Neuronal stem cell (in vitro differentiated cells): ENCODE measurements at regions not wholly inside any gene's neighbourhood (a gene's known extent, or its start where the extent isn't known, plus 50 kb on each side); places are given as distances from the start of the nearest gene placed in this dataset.
A peak's percentile ranks its signal among the peaks of the same experiment; 100 is the strongest.

Experiments used
- DNase-seq: peaks from one replicate; pipeline ENCODE4 v3.0.0-alpha.2; 2013; ENCODE audit warnings: low spot score
- H2AFZ ChIP-seq: one replicate; pipeline ENCODE4 v1.6.1; 2013; ENCODE audit warnings: mild to moderate bottlenecking, low read length, inconsistent platforms
- H2AK5ac ChIP-seq: 2 replicates; pipeline ENCODE4 v1.6.1; 2013; ENCODE audit warnings: low read depth, mild to moderate bottlenecking, inconsistent platforms, low read length, moderate library complexity, mixed read lengths
- H2BK120ac ChIP-seq: 2 replicates; pipeline ENCODE4 v1.6.1; 2013; ENCODE audit warnings: low read depth, mild to moderate bottlenecking, inconsistent platforms, low read length, moderate library complexity, mixed read lengths
- H2BK12ac ChIP-seq: one replicate; pipeline ENCODE4 v1.6.1; 2013; ENCODE audit warnings: low read length, inconsistent platforms
- H2BK15ac ChIP-seq: 2 replicates; pipeline ENCODE4 v1.6.1; 2013; ENCODE audit warnings: mild to moderate bottlenecking, low read length, inconsistent platforms, mixed read lengths
- H2BK5ac ChIP-seq: one replicate; pipeline ENCODE4 v1.6.1; 2013; ENCODE audit warnings: inconsistent platforms, mild to moderate bottlenecking, low read length, moderate library complexity
- H3K14ac ChIP-seq: one replicate; pipeline ENCODE4 v1.6.1; 2013; ENCODE audit warnings: low read length, inconsistent platforms
- H3K18ac ChIP-seq: 2 replicates; pipeline ENCODE4 v1.6.1; 2013; ENCODE audit warnings: low read length, inconsistent platforms
- H3K23ac ChIP-seq: 2 replicates; pipeline ENCODE4 v1.6.1; 2013; ENCODE audit warnings: low read depth, mild to moderate bottlenecking, mixed read lengths, low read length, inconsistent platforms; ENCODE audit not compliant: poor library complexity
- H3K27ac ChIP-seq: replicated peaks from 3 replicates; pipeline ENCODE4 v1.5.1; 2013; ENCODE audit warnings: low read length, inconsistent platforms
- H3K27me3 ChIP-seq, 3 experiments: 2 replicates each; pipeline ENCODE4 v1.6.1; 2013; ENCODE audit warnings: low read length in 3 of 3, mild to moderate bottlenecking in 2 of 3, inconsistent platforms in 1 of 3, low read depth in 1 of 3, mixed read lengths in 1 of 3, moderate library complexity in 1 of 3; ENCODE audit not compliant: control insufficient read depth in 3 of 3, insufficient read depth in 3 of 3
- H3K36me3 ChIP-seq, 2 donors: replicated peaks in 1 of 2; 2 replicates each; pipeline ENCODE4 v1.6.1; 2013; ENCODE audit warnings: low read length in 2 of 2; ENCODE audit not compliant: control insufficient read depth in 2 of 2, insufficient read depth in 2 of 2
- H3K4ac ChIP-seq: 2 replicates; pipeline ENCODE4 v1.6.1; 2013; ENCODE audit warnings: inconsistent platforms, mild to moderate bottlenecking, low read length, moderate library complexity
- H3K4me1 ChIP-seq, 2 donors: 1 replicate in 1 of 2; 2 replicates in 1 of 2; pipeline ENCODE4 v1.6.1; 2013; ENCODE audit warnings: low read length in 2 of 2, low read depth in 1 of 2; ENCODE audit not compliant: control insufficient read depth in 2 of 2, insufficient read depth in 1 of 2
- H3K4me2 ChIP-seq: one replicate; pipeline ENCODE4 v1.6.1; 2013; ENCODE audit warnings: mild to moderate bottlenecking, low read length, inconsistent platforms; ENCODE audit not compliant: insufficient read depth, poor library complexity, severe bottlenecking
- H3K4me3 ChIP-seq, 2 donors: 2 replicates each; pipeline ENCODE4 v1.5.1; 2013; ENCODE audit warnings: low read length in 2 of 2, mild to moderate bottlenecking in 2 of 2, inconsistent platforms in 1 of 2, moderate library complexity in 1 of 2
- H3K79me1 ChIP-seq: one replicate; pipeline ENCODE4 v1.6.1; 2013; ENCODE audit warnings: low read depth, mild to moderate bottlenecking, inconsistent platforms, low read length, moderate library complexity
- H3K9ac ChIP-seq: one replicate; pipeline ENCODE4 v1.6.1; 2013; ENCODE audit warnings: mild to moderate bottlenecking, low read depth, low read length, inconsistent platforms; ENCODE audit not compliant: poor library complexity
- H3K9me3 ChIP-seq, 2 donors: replicated peaks in 1 of 2; 2 replicates each; pipeline versions ENCODE3 to v1.6.1; 2013; ENCODE audit warnings: low read length in 2 of 2, mild to moderate bottlenecking in 2 of 2, inconsistent platforms in 1 of 2, low read depth in 1 of 2, mixed read lengths in 1 of 2, moderate library complexity in 1 of 2; ENCODE audit not compliant: control insufficient read depth in 2 of 2, insufficient read depth in 1 of 2
- H4K8ac ChIP-seq: one replicate; pipeline ENCODE4 v1.6.1; 2013; ENCODE audit warnings: low read depth, mild to moderate bottlenecking, inconsistent platforms, low read length, moderate library complexity
- H4K91ac ChIP-seq: one replicate; pipeline ENCODE4 v1.6.1; 2013; ENCODE audit warnings: low read length, low read depth, mild to moderate bottlenecking, inconsistent platforms; ENCODE audit not compliant: poor library complexity
- WGBS, 2 donors: extraction: QIAGEN DNeasy Blood & Tissue Kit; methylation state at CpG; one replicate each; pipeline ENCODE4 v1.1.7; 2013; ENCODE audit warnings: missing lambda C conversion rate in 2 of 2, mixed read lengths in 1 of 2; ENCODE audit not compliant: insufficient read length in 2 of 2, insufficient replicate concordance in 1 of 2; ENCODE audit errors: extremely low coverage in 2 of 2; 5-methylcytosine and 5-hydroxymethylcytosine counted together

DNA sequence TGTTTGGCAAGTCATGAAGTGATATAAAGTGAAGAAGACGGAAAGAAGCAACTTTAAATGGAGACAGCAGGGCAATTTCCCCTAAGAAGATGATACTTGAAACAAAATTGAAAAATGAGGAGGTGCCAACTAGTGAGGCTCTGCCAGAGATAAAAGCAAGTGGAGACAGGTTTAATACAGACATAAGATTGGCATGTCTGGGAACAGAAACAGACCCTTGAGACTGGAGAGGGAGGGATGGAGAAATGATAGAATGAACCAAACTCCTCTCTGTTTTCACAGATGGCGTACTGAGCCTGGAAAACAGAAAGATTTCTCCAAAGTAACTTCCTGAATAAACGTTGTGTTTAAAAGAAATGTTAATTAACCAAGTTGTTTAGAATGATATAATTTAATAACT is 354.5 kb upstream of the ANO5 start:
- H2BK12ac ChIP-seq: no peak overlapping the region
- H3K4me1 ChIP-seq: no peaks in the 10 kb centered on the region
- no peak overlapping the region for H2AFZ ChIP-seq
- H3K9ac ChIP-seq: no peak overlapping the region
- H2BK120ac ChIP-seq: no peak overlapping the region
- no peak overlapping the region for H4K91ac ChIP-seq
- H4K8ac ChIP-seq: no peak overlapping the region
- no peaks in the 10 kb centered on the region for H3K79me1 ChIP-seq
- H2BK5ac ChIP-seq: no peak overlapping the region
- H3K4me3 ChIP-seq: no peak overlapping the region
- H3K23ac ChIP-seq: no peak overlapping the region
- H3K4ac ChIP-seq: no peak overlapping the region
- no peaks in the 10 kb centered on the region for H3K9me3 ChIP-seq
- H3K27ac ChIP-seq: no peak overlapping the region
- no peak overlapping the region for H2BK15ac ChIP-seq
- H3K36me3 ChIP-seq: no peaks in the 10 kb centered on the region
- H3K4me2 ChIP-seq: no peak overlapping the region
- no peaks in the 10 kb centered on the region for H3K27me3 ChIP-seq
- WGBS, 2 donors: no CpG with 5 or more reads among the region's 3 CpGs
- no peak overlapping the region for H3K18ac ChIP-seq
- H2AK5ac ChIP-seq: no peak overlapping the region
- no peak overlapping the region for H3K14ac ChIP-seq
- no peak for DNase-seq

DNA sequence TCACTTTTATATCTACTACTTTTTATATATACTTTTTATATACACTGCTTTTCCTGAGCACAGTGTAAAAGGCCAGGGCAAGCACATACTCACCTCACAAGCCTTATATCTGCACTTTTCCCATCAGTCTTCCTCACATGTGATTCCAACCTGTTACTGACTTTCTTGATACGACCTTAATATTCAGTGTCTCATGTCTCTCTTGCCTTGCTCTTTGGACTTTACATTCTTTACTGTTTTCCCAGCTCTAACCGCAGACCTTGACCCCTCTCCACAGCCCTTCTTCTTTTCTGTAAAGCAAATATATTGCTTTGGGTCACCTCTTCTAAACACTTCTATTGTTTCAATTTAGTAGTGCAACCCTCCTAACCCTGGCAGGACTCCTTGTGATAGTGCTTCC is 353.1 kb upstream of the ANO5 start:
- no CpG with 5 or more reads among the region's 2 CpGs for WGBS, 2 donors
- Histone ChIP-seq H3K4ac (no peak overlapping the region), H3K18ac (no peak overlapping the region), H2BK15ac (no peak overlapping the region), H3K79me1 (no peaks in the 10 kb centered on the region), H2BK120ac (no peak overlapping the region), H2AK5ac (no peak overlapping the region), H3K4me2 (no peak overlapping the region), H3K27ac (no peak overlapping the region), H2AFZ (no peak overlapping the region), H3K4me1 (no peaks in the 10 kb centered on the region), H4K91ac (no peak overlapping the region), H4K8ac (no peak overlapping the region), H3K9me3 (no peaks in the 10 kb centered on the region), H3K14ac (no peak overlapping the region), H3K4me3 (no peak overlapping the region), H3K27me3 (no peaks in the 10 kb centered on the region), H3K9ac (no peak overlapping the region), H2BK5ac (no peak overlapping the region), H3K36me3 (no peaks in the 10 kb centered on the region), H2BK12ac (no peak overlapping the region), H3K23ac (no peak overlapping the region)
- no peak for DNase-seq

DNA sequence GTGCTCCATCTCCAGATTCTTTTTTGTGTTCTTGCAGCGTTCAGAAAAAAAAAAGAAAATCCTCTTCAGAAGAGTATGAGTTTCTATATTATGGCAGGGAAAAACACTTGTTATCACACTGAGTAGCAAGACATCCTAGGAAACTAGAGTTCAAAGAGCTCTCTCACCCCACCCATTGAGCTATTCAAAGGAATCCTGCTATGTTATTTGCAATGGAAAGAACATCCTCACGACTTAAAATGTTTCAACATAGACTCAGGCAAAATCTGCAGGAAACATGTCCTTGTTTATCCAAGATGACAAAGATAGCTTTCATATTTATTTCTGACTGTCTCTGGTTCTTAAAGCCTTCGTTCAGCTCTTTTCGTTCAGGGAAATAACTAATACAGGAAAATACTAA is 331.6 kb upstream of the ANO5 start:
- Histone ChIP-seq H4K8ac (no peak overlapping the region), H3K9ac (no peak overlapping the region), H3K36me3 (no peaks in the 10 kb centered on the region), H3K79me1 (no peaks in the 10 kb centered on the region), H3K4me1 (no peaks in the 10 kb centered on the region), H3K9me3 (no peaks in the 10 kb centered on the region), H2BK15ac (no peak overlapping the region), H3K23ac (no peak overlapping the region), H3K27me3 (no peaks in the 10 kb centered on the region), H2AK5ac (no peak overlapping the region), H2AFZ (no peak overlapping the region), H2BK5ac (no peak overlapping the region), H3K4ac (no peak overlapping the region), H4K91ac (no peak overlapping the region), H3K18ac (no peak overlapping the region), H2BK120ac (no peak overlapping the region), H3K14ac (no peak overlapping the region), H2BK12ac (no peak overlapping the region), H3K27ac (no peak overlapping the region), H3K4me2 (no peak overlapping the region), H3K4me3 (no peak overlapping the region)
- WGBS, 2 donors: no CpG with 5 or more reads among the region's 4 CpGs
- DNase-seq: peak; percentile 11

DNA sequence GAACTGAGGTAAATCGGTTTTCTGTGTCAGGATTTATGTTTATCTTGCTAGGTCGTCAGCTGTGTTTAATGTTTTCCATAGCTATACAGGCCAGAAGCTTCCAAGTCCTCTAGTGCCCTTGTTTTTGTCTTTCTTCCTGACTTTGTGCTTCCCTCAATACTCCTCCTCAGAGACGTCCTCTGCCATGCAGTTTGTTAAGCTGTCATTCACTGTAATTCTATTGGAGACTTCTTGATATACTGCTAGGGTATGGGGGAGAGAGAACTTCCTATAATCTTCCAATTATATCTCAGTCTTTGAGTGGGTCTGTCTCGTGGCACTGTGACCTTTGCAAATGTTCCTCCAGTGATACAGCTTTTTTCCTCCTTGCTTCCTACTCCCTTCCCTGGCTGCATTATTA is 327.3 kb upstream of the ANO5 start:
- no peaks in the 10 kb centered on the region for H3K4me1 ChIP-seq
- no peak overlapping the region for H2AFZ ChIP-seq
- H3K9me3 ChIP-seq: no peaks in the 10 kb centered on the region
- no peak overlapping the region for H3K4me2 ChIP-seq
- H3K79me1 ChIP-seq: no peaks in the 10 kb centered on the region
- H3K9ac ChIP-seq: no peak overlapping the region
- no peak overlapping the region for H3K4me3 ChIP-seq
- H3K36me3 ChIP-seq: no peaks in the 10 kb centered on the region
- no CpG with 5 or more reads among the region's 4 CpGs for WGBS, 2 donors
- no peak overlapping the region for H4K8ac ChIP-seq
- no peak overlapping the region for H2BK5ac ChIP-seq
- H3K14ac ChIP-seq: no peak overlapping the region
- H2AK5ac ChIP-seq: no peak overlapping the region
- DNase-seq: no peak
- H3K27me3 ChIP-seq: no peaks in the 10 kb centered on the region
- H2BK12ac ChIP-seq: no peak overlapping the region
- H3K4ac ChIP-seq: no peak overlapping the region
- no peak overlapping the region for H3K27ac ChIP-seq
- H4K91ac ChIP-seq: no peak overlapping the region
- no peak overlapping the region for H2BK15ac ChIP-seq
- no peak overlapping the region for H2BK120ac ChIP-seq
- no peak overlapping the region for H3K23ac ChIP-seq
- H3K18ac ChIP-seq: no peak overlapping the region
